ENCODE measurements at regions not wholly inside any gene's neighbourhood (a gene's known extent, or its start where the extent isn't known, plus 50 kb on each side); places are given as distances from the start of the nearest gene placed in this dataset.
A peak's percentile ranks its signal among the peaks of the same experiment; 100 is the strongest.

GRCh38 chr6:6716998-6717763, 128.7 kb downstream of the LY86 start:
- FAIRE-seq: no peak
- no peak for DNase-seq (ENCODE audit: insufficient read length, low spot score)
- TF ChIP-seq POLR2A (IDR thresholded peaks at IDR 0.05; ENCODE audit: low read depth, low read length): no peak

- no peak for TF ChIP-seq POLR2A (IDR thresholded peaks at IDR 0.05; ENCODE audit: low read depth, low read length)
- FAIRE-seq (no peak), DNase-seq (ENCODE audit: insufficient read length, low spot score) (no peak)
Measured at GRCh38 chr6:6717953-6718352, 129.4 kb downstream of the LY86 start.

GRCh38 chr6:6721606-6722005, 133.1 kb downstream of the LY86 start:
- DNase-seq (ENCODE audit: insufficient read length, low spot score): no peak
- no peak for FAIRE-seq
- no peak for TF ChIP-seq POLR2A (IDR thresholded peaks at IDR 0.05; ENCODE audit: low read depth, low read length)

GRCh38 chr6:6722195-6722594, 133.7 kb downstream of the LY86 start:
- FAIRE-seq: no peak
- TF ChIP-seq POLR2A (IDR thresholded peaks at IDR 0.05; ENCODE audit: low read depth, low read length): no peak

GRCh38 chr6:6723361-6723760, 134.8 kb downstream of the LY86 start:
- FAIRE-seq (no peak), DNase-seq (ENCODE audit: insufficient read length, low spot score) (no peak)
- TF ChIP-seq POLR2A (IDR thresholded peaks at IDR 0.05; ENCODE audit: low read depth, low read length): no peak

More at GRCh38 chr6:6722195-6722594, 133.7 kb downstream of the LY86 start:
- no peak for DNase-seq (ENCODE audit: insufficient read length, low spot score)

- TF ChIP-seq POLR2A (IDR thresholded peaks at IDR 0.05; ENCODE audit: low read depth, low read length): no peak
- DNase-seq (ENCODE audit: insufficient read length, low spot score) (no peak), FAIRE-seq (no peak)
Measured at GRCh38 chr6:6723921-6724538, 135.5 kb downstream of the LY86 start.

GRCh38 chr6:6724539-6725467, 136.3 kb downstream of the LY86 start:
- FAIRE-seq: no peak
- no peak for TF ChIP-seq POLR2A (IDR thresholded peaks at IDR 0.05; ENCODE audit: low read depth, low read length)
- peak; percentile 29 for DNase-seq (ENCODE audit: insufficient read length, low spot score)

- FAIRE-seq (no peak), DNase-seq (ENCODE audit: insufficient read length, low spot score) (no peak)
- no peak for TF ChIP-seq POLR2A (IDR thresholded peaks at IDR 0.05; ENCODE audit: low read depth, low read length)
Measured at GRCh38 chr6:6725468-6726209, 137.1 kb downstream of the LY86 start.

GRCh38 chr6:6728169-6728941, 139.8 kb downstream of the LY86 start:
- DNase-seq (ENCODE audit: insufficient read length, low spot score): no peak
- no peak for FAIRE-seq

GRCh38 chr6:6729971-6730370, 141.5 kb downstream of the LY86 start:
- TF ChIP-seq POLR2A (IDR thresholded peaks at IDR 0.05; ENCODE audit: low read depth, low read length): no peak
- DNase-seq (ENCODE audit: insufficient read length, low spot score): no peak
- no peak for FAIRE-seq

More at GRCh38 chr6:6728169-6728941, 139.8 kb downstream of the LY86 start:
- TF ChIP-seq POLR2A (IDR thresholded peaks at IDR 0.05; ENCODE audit: low read depth, low read length): no peak

- peak; percentile 55 for FAIRE-seq
- DNase-seq (ENCODE audit: insufficient read length, low spot score): peak; percentile 68
- TF ChIP-seq POLR2A (IDR thresholded peaks at IDR 0.05; ENCODE audit: low read depth, low read length): no peak
Measured at GRCh38 chr6:6730831-6731230, 142.3 kb downstream of the LY86 start.

- DNase-seq (ENCODE audit: insufficient read length, low spot score) (no peak), FAIRE-seq (no peak)
- TF ChIP-seq POLR2A (IDR thresholded peaks at IDR 0.05; ENCODE audit: low read depth, low read length): no peak
Measured at GRCh38 chr6:6734479-6735465, 146.3 kb downstream of the LY86 start.
